ENCODE measurements at regions not wholly inside any gene's neighbourhood (a gene's known extent, or its start where the extent isn't known, plus 50 kb on each side); places are given as distances from the start of the nearest gene placed in this dataset.

GRCh38 chr4:177117256-177117655, 192.4 kb upstream of the NEIL3 start:
- no peak for DNase-seq

DNA sequence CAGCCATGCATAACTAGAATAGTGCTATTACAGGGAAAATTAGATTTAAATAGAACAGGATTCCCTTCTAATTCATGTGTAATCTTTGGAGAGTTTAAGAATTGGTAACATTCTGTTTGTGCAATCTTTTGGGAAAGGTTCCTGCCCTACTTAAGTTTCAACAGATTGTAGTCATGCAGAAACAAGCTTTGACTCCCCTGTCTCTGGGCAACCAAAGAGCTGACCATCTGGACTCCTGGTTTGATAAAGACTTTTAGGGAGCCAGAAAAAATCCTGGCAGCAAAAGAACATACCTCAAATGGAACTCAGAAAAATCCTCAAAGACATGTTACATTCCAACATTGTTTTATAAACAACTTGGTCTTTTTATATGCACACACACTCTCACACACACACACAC, 191.1 kb upstream of the NEIL3 start:
- DNase-seq: no peak

GRCh38 chr4:177119021-177119471, 190.6 kb upstream of the NEIL3 start:
- DNase-seq: no peak

GRCh38 chr4:177119691-177120090, 190.0 kb upstream of the NEIL3 start:
- no peak for DNase-seq

- DNase-seq: no peak
These were observed 185.9 kb upstream of the NEIL3 start for GRCh38 chr4:177123811-177124210.

- no peak for DNase-seq
These were observed 185.2 kb upstream of the NEIL3 start for GRCh38 chr4:177124349-177125064.

GRCh38 chr4:177125656-177126055, 184.0 kb upstream of the NEIL3 start:
- no peak for DNase-seq

DNA sequence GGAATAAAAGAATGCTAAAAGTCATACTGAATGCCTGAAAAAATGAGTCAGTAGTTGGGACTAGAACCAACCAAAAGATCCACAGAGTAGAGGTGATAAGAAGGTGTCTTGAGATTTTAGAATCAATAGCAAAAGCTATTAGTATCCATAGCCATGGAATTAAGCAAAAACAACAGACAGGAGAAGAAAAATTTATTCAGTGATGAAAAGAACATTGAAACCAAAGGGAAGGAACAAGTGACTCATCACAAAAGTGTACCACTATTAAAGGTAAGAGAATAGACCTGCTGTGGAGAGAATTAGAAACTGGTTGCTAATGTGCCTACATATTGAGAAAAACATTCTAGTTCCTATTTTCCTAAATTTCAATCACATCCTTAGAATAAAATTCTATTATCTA, 182.0 kb upstream of the NEIL3 start:
- no peak for DNase-seq

GRCh38 chr4:177128306-177128705, 181.4 kb upstream of the NEIL3 start:
- no peak for DNase-seq

DNA sequence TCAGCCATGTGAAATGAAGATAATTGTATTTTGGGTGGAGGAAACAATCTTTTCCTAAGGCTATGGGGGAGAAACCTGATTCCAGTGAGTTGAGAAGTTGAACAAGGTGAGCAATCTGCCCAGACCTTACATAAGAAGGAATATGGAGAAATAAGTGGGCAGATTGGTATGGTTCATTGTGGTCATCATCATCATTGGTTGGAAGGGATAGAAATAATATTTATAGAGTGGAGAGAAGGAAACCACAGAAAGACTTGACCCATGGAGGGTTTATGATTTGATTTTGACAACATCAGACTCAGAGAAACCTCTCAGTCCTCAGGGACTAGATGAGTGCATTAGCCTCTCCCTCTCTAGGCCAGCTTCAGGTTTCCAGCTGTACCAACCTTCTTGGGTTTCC, 177.9 kb upstream of the NEIL3 start:
- DNase-seq: no peak

DNA sequence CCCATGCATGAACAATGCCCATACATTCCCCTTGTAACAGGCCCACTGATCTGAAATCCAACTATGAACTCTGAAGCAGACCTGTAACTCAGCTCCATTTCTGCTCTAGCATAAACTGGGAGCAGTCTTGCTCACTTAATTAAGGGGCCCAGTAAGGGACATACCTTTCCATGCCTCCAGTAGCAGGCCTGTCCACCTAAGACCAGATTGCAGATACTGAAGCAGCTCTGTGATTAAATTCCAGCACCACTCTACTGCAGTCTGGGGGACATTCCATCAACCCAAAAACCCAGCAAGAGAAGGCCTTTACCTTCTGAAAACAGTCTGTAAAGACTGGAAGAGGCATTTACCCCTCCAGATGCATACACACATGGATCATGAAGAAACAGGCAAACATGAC, 162.0 kb upstream of the NEIL3 start:
- DNase-seq: no peak

- no peak for DNase-seq
These were observed 154.2 kb upstream of the NEIL3 start for GRCh38 chr4:177155454-177155853.

DNA sequence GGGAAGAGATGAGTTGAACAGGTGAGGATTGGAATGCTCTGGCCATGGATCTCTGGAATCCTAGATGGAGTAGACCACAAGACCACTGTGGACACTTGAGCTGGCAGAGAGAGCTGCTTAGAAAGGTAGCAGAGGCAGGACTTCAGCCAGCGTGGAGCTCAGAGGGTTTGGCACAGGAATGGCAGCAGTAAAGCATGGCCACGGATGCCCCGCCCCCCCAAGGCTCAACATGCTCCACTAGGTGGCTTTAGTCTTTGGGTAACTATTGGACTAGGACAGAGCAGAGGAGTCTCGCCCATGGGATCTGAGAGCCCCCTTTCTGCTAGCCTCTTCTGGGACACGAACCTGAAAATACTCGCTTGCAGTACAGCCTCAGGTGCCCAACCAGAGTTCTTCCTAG, 150.1 kb upstream of the NEIL3 start:
- DNase-seq: no peak

- no peak for DNase-seq
These were observed 147.9 kb upstream of the NEIL3 start for GRCh38 chr4:177161781-177162180.

GRCh38 chr4:177163532-177163931, 146.1 kb upstream of the NEIL3 start:
- no peak for DNase-seq

DNA sequence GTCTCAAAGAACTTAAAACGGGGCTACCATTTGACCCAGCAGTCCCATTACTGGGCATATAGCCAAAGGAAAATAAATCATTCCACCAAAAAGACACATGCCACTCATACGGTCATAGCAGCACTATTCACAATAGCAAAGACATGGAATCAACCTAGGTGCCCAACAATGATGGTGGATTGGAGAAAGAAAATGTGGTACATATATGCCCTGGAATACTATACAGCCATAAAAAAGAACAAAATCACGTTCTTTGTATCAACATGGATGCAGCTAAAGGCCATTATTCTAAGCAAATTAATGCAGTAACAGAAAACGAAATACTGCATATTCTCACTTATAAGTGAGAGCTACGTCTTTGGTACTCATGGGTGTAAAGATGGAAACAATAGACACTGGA, 138.1 kb upstream of the NEIL3 start:
- DNase-seq: no peak

GRCh38 chr4:177175473-177175872, 134.2 kb upstream of the NEIL3 start:
- no peak for DNase-seq

DNA sequence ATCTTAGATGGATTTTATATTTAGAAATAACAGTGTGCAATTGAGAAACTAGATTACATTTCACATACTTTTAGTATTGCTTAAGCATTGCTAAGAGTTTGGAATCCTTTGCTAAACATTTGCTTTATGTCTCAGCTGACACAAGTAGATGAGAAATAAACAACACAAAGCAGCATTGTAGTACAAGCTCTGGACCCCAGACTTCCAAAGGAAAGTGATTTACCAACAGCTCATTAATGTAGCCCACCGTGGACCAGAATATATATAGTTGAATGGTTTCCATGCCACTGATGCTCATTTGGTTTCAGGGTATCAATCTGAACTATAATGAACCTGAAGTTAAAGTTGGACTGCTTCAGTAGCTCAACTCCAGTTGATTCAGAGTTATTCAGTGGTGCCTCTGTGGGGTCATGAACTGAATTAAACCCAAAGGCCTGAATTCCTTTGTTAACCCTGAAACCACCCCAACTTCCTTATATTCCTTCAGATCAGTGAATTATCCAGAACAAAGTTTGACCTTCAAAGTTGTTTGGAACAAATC, 132.1 kb upstream of the NEIL3 start:
- no peak for DNase-seq

DNA sequence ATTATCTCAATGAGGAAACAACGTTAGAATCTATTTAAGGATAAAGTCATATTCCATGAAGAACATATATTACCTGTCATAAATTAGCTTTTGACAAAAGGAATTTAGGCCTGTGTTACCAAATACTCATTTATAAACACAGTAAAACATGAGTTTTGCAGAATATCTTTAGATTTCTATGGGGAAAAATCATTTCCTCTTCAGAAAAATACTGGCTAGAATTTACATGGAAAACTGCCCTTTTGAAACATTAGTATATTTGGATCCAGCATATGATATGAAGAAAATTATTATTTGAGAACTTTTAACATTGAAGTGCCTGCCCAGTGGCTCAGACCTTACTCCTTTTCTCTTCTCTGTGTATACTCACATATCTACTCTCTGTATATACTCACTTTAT, 131.4 kb upstream of the NEIL3 start:
- DNase-seq: no peak

- no peak for DNase-seq
These were observed 127.5 kb upstream of the NEIL3 start for GRCh38 chr4:177182166-177182565.

GRCh38 chr4:177182728-177183127, 126.9 kb upstream of the NEIL3 start:
- no peak for DNase-seq

GRCh38 chr4:177185151-177185550, 124.5 kb upstream of the NEIL3 start:
- no peak for DNase-seq

DNA sequence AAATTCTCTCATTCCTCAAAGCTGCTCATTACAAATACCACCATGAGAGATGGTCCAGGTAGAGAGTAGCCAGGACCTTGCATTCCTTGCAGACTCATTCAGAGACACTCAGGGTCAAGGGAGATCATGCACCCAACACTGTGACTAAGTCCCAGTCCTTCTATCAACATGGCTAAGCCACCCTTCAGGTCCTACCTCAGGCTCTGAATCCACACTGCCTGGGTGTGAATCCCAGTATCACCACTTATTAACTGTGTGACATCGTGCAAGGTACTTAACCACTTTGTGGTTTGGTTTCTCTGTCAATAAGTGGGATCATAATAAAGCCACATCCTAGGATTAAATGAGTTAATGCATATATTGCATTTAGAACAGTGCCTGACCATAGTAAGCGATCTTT, 124.1 kb upstream of the NEIL3 start:
- no peak for DNase-seq

GRCh38 chr4:177187371-177187770, 122.3 kb upstream of the NEIL3 start:
- no peak for DNase-seq

- DNase-seq: no peak
These were observed 118.6 kb upstream of the NEIL3 start for GRCh38 chr4:177190995-177191580.
